ENCODE measurements at regions not wholly inside any gene's neighbourhood (a gene's known extent, or its start where the extent isn't known, plus 50 kb on each side); places are given as distances from the start of the nearest gene placed in this dataset.
A peak's percentile ranks its signal among the peaks of the same experiment; 100 is the strongest.
"Not testable (repeated sequence)": the region's sequence is repeated elsewhere in the genome, so short reads cannot be mapped to it uniquely, and the experiment has no call there.

DNA sequence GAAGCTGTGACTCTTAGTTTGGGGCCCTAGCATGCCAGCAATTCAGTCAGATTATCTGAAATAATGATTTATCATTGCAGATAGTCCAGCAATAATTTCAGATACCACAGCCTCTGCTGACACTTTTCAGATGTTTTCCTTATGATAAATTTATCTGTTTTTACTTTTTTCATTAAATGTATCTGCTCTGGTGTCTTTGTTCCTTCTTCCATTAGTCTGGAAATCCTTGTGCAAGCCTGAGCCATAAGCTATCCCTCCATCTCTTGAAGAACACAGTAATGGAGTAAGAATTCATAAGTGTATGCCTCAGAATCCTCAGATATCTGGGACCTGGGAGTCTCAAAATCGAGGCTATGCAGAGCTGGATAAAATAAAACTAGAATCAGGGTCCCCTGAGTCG, 146.4 kb upstream of the KRR1 start:
- no peaks in the 10 kb centered on the region for H3K27me3 ChIP-seq (ENCODE audit: insufficient read depth)
- POLR2A ChIA-PET: no interaction called here
- H3K4me2 ChIP-seq: peak overlapping the region; percentile 12; the same call in 1 of the 2 replicates
- no peak overlapping the region for H3K4me3 ChIP-seq (ENCODE audit: low read depth in 2 of 2, low read length in 1 of 2)
- H3K27ac ChIP-seq (ENCODE audit: low read depth in 2 of 2, low read length in 1 of 2): peak overlapping the region; percentile 29 to 98; a peak in 3 of 4 replicates
- no peak for DNase-seq
- H3K4me1 ChIP-seq (ENCODE audit: control insufficient read depth in 1 of 2, insufficient read depth in 2 of 2, low read depth in 1 of 2, low read length in 1 of 2): peaks cover 0 to 50% of the 10 kb centered on the region in 2 experiments; a peak in 3 of 4 replicates
- peaks cover 52% of the 10 kb centered on the region for H3F3A ChIP-seq (replicated peaks; ENCODE audit: insufficient read depth)
- peak overlapping the region; percentile 41; the same call in 1 of the 2 replicates for H3K9ac ChIP-seq
- WGBS (ENCODE audit: low lambda C conversion rate): 85% methylated on average over 2 of the region's 2 CpGs
- H3K9me2 ChIP-seq: no peaks in the 10 kb centered on the region
- H2AFZ ChIP-seq (ENCODE audit: low read depth): peak overlapping the region; percentile 58
- H4K20me1 ChIP-seq (ENCODE audit: insufficient read depth): no peaks in the 10 kb centered on the region
- TF ChIP-seq TCF12 (IDR thresholded peaks at IDR 0.05) (0 out of 2 replicates have a peak, but pooled peaks have one; percentile 7), RFX5 (IDR thresholded peaks at IDR 0.05; ENCODE audit: low read length) (no peak), CHD2 (IDR thresholded peaks at IDR 0.05; ENCODE audit: low read length, partially characterized antibody) (no peak), ELF1 (IDR thresholded peaks at IDR 0.05) (no peak), FOXM1 (IDR thresholded peaks at IDR 0.05; ENCODE audit: low read depth) (no peak), GATA2 (CRISPR knock-in tag; IDR thresholded peaks at IDR 0.05) (no peak)
- TF ChIP-seq, protein P1, sequence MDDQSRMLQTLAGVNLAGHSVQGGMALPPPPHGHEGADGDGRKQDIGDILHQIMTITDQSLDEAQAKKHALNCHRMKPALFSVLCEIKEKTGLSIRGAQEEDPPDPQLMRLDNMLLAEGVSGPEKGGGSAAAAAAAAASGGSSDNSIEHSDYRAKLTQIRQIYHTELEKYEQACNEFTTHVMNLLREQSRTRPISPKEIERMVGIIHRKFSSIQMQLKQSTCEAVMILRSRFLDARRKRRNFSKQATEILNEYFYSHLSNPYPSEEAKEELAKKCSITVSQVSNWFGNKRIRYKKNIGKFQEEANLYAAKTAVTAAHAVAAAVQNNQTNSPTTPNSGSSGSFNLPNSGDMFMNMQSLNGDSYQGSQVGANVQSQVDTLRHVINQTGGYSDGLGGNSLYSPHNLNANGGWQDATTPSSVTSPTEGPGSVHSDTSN (IDR thresholded peaks at IDR 0.05): peak; percentile 50
- CTCF ChIA-PET: no interaction called here
- no peaks in the 10 kb centered on the region for H3K36me3 ChIP-seq (replicated peaks in 1 of 2; ENCODE audit: control insufficient read depth in 1 of 2, insufficient read depth in 2 of 2, low read length in 1 of 2)
- H3K79me2 ChIP-seq (ENCODE audit: insufficient read depth): no peaks in the 10 kb centered on the region
- no peaks in the 10 kb centered on the region for H3K9me3 ChIP-seq

DNA sequence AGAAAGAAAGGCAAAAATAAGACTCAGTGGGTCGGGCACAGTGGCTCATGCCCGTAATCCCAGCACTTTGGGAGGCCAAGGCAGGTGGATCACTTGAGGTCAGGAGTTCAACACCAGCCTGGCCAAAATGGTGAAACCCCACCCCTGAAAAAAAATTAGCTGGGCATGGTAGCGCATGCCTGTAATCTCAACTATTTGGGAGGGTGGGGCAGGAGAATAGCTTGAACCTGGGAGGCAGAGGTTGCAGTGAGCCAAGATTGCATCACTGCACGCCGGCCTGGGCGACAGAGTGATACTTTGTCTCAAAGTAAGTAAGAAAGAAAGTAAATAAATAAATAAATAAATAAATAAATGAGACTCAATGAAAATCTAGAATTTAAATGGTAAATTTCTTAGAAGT, 145.9 kb upstream of the KRR1 start:
- H3K79me2 ChIP-seq (ENCODE audit: insufficient read depth); H2AFZ ChIP-seq (ENCODE audit: low read depth); H4K20me1 ChIP-seq (ENCODE audit: insufficient read depth); CTCF ChIA-PET; H3K4me3 ChIP-seq (ENCODE audit: low read depth in 2 of 2, low read length in 1 of 2); H3K9me2 ChIP-seq; H3K27me3 ChIP-seq (ENCODE audit: insufficient read depth); H3K36me3 ChIP-seq (replicated peaks in 1 of 2; ENCODE audit: control insufficient read depth in 1 of 2, insufficient read depth in 2 of 2, low read length in 1 of 2); POLR2A ChIA-PET; H3K9me3 ChIP-seq; H3K4me2 ChIP-seq; DNase-seq: not testable (repeated sequence)
- Histone ChIP-seq H3K4me1 (ENCODE audit: control insufficient read depth in 1 of 2, insufficient read depth in 2 of 2, low read depth in 1 of 2, low read length in 1 of 2) (peaks cover 0 to 45% of the 10 kb centered on the region in 2 experiments; a peak in 3 of 4 replicates), H3K9ac (peak overlapping the region; percentile 28), H3F3A (replicated peaks; ENCODE audit: insufficient read depth) (peaks cover 52% of the 10 kb centered on the region), H3K27ac (ENCODE audit: low read depth in 2 of 2, low read length in 1 of 2) (peak overlapping the region in 1 of 2 experiments; percentile 98; a peak in 3 of 4 replicates)
- WGBS (ENCODE audit: low lambda C conversion rate): 97% methylated on average over 6 of the region's 6 CpGs

DNA sequence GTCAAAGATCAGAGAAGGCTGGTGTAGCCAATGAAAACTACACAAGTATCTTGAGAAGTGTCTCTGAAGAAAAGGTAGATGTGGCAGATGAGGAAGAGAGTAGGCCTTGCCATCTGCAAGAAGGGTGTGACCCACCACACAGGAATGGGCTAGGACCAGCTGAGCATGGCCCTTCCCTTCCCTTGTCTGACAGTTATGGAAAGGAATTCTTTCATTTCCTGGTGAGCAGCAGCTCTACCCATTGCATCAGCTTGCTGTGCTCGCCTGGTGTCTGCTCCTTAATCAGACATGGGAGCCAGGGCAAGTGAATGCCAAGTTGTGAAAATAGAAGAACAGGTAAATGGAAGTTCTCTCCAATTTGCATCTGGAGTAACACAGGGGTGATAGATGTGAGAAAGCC, 145.2 kb upstream of the KRR1 start:
- Histone ChIP-seq H3F3A (replicated peaks; ENCODE audit: insufficient read depth) (peaks cover 49% of the 10 kb centered on the region), H3K4me2 (no peak overlapping the region), H3K27ac (ENCODE audit: low read depth in 2 of 2, low read length in 1 of 2) (peak overlapping the region in 1 of 2 experiments; percentile 98; a peak in 2 of 4 replicates), H3K9me2 (no peaks in the 10 kb centered on the region), H3K79me2 (ENCODE audit: insufficient read depth) (no peaks in the 10 kb centered on the region), H3K4me1 (ENCODE audit: control insufficient read depth in 1 of 2, insufficient read depth in 2 of 2, low read depth in 1 of 2, low read length in 1 of 2) (peaks cover 0 to 38% of the 10 kb centered on the region in 2 experiments; a peak in 3 of 4 replicates), H3K9ac (peak overlapping the region; percentile 28; the same call in 1 of the 2 replicates), H4K20me1 (ENCODE audit: insufficient read depth) (no peaks in the 10 kb centered on the region), H3K36me3 (replicated peaks in 1 of 2; ENCODE audit: control insufficient read depth in 1 of 2, insufficient read depth in 2 of 2, low read length in 1 of 2) (no peaks in the 10 kb centered on the region), H3K27me3 (ENCODE audit: insufficient read depth) (no peaks in the 10 kb centered on the region), H2AFZ (ENCODE audit: low read depth) (peak overlapping the region; percentile 40; the same call in 1 of the 2 replicates), H3K9me3 (no peaks in the 10 kb centered on the region), H3K4me3 (ENCODE audit: low read depth in 2 of 2, low read length in 1 of 2) (no peak overlapping the region)
- WGBS (ENCODE audit: low lambda C conversion rate): 33% methylated on average over 1 of the region's 1 CpG
- ChIA-PET POLR2A (no interaction called here), CTCF (no interaction called here)
- no peak for DNase-seq
- TF ChIP-seq SIN3A (IDR thresholded peaks at IDR 0.05; ENCODE audit: borderline replicate concordance, low read depth, low read length) (no peak), TCF12 (IDR thresholded peaks at IDR 0.05) (peak; percentile 75), GABPA (IDR thresholded peaks at IDR 0.05; ENCODE audit: low read depth) (0 out of 2 replicates have a peak, but pooled peaks have one; percentile 3), TAF1 (IDR thresholded peaks at IDR 0.05; ENCODE audit: borderline replicate concordance, low read depth, low read length) (0 out of 2 replicates have a peak, but pooled peaks have one; percentile 14), EP300 (IDR thresholded peaks at IDR 0.05; ENCODE audit: borderline replicate concordance in 1 of 2, low read depth in 1 of 2, low read length in 1 of 2) (peak in 1 of 2 experiments; percentile 54; a peak in 1 of 4 replicates), FOXJ3 (CRISPR knock-in tag; IDR thresholded peaks at IDR 0.05) (no peak), POLR2AphosphoS5 (IDR thresholded peaks at IDR 0.05; ENCODE audit: low read depth, low read length) (no peak)
- TF ChIP-seq, protein P1 (IDR thresholded peaks at IDR 0.05): peak; percentile 53
- TF ChIP-seq, protein P2, sequence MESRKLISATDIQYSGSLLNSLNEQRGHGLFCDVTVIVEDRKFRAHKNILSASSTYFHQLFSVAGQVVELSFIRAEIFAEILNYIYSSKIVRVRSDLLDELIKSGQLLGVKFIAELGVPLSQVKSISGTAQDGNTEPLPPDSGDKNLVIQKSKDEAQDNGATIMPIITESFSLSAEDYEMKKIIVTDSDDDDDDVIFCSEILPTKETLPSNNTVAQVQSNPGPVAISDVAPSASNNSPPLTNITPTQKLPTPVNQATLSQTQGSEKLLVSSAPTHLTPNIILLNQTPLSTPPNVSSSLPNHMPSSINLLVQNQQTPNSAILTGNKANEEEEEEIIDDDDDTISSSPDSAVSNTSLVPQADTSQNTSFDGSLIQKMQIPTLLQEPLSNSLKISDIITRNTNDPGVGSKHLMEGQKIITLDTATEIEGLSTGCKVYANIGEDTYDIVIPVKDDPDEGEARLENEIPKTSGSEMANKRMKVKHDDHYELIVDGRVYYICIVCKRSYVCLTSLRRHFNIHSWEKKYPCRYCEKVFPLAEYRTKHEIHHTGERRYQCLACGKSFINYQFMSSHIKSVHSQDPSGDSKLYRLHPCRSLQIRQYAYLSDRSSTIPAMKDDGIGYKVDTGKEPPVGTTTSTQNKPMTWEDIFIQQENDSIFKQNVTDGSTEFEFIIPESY (IDR thresholded peaks at IDR 0.05; ENCODE audit: borderline replicate concordance, low read depth): no peak
